Smooth muscle cell (in vitro differentiated cells): ENCODE measurements at regions not wholly inside any gene's neighbourhood (a gene's known extent, or its start where the extent isn't known, plus 50 kb on each side); places are given as distances from the start of the nearest gene placed in this dataset.

Experiments used
- DNase-seq: peaks from one replicate; lab custom pipeline; 2025; ENCODE audit not compliant: unreplicated experiment; lab: John Stamatoyannopoulos, UW
- H2AFZ ChIP-seq: fragments of 200-600 bp; sonication (generic); 2 replicates; pipeline ENCODE4 v1.6.0; 2016; ENCODE audit warnings: antibody characterized with exemption, low read depth, mild to moderate bottlenecking
- H3F3A ChIP-seq: fragments of 200-600 bp; sonication (generic); 2 replicates; pipeline ENCODE4 v1.6.0; 2017; ENCODE audit warnings: antibody characterized with exemption, low read depth
- H3K27ac ChIP-seq: fragments of 200-600 bp; sonication (generic); 2 replicates; pipeline ENCODE4 v1.5.1; 2016; ENCODE audit warnings: low read depth, mild to moderate bottlenecking
- H3K27me3 ChIP-seq: fragments of 200-600 bp; sonication (generic); 2 replicates; pipeline ENCODE4 v1.6.1; 2016; ENCODE audit warnings: low read depth, mild to moderate bottlenecking
- H3K36me3 ChIP-seq: fragments of 200-600 bp; sonication (generic); 2 replicates; pipeline ENCODE4 v1.5.1; 2016; ENCODE audit warnings: low read depth
- H3K4me1 ChIP-seq: fragments of 200-600 bp; sonication (generic); 2 replicates; pipeline ENCODE4 v1.5.1; 2016; ENCODE audit warnings: low read depth
- H3K4me2 ChIP-seq: fragments of 200-600 bp; sonication (generic); 2 replicates; pipeline ENCODE4 v1.6.0; 2016; ENCODE audit warnings: mild to moderate bottlenecking
- H3K4me3 ChIP-seq: fragments of 200-600 bp; sonication (generic); 2 replicates; pipeline ENCODE4 v1.5.1; 2016; ENCODE audit warnings: mild to moderate bottlenecking
- H3K79me2 ChIP-seq: fragments of 200-600 bp; sonication (generic); 2 replicates; pipeline ENCODE4 v1.6.0; 2016; ENCODE audit warnings: low read depth, mild to moderate bottlenecking
- H3K9ac ChIP-seq: fragments of 200-600 bp; sonication (generic); 2 replicates; pipeline ENCODE4 v1.6.0; 2016; ENCODE audit warnings: low read depth
- H3K9me3 ChIP-seq: fragments of 200-600 bp; sonication (generic); replicated peaks from 2 replicates; pipeline ENCODE4 v1.5.1; 2016; ENCODE audit warnings: low read depth
- H4K20me1 ChIP-seq: fragments of 200-600 bp; sonication (generic); 2 replicates; pipeline ENCODE4 v1.6.0; 2016; ENCODE audit warnings: low read depth
- CTCF ChIP-seq: fragments of 200-600 bp; sonication (generic); IDR thresholded peaks from 2 replicates; pipeline ENCODE4 v1.5.1; 2017; ENCODE audit warnings: borderline replicate concordance, mild to moderate bottlenecking, antibody characterized with exemption; ENCODE audit not compliant: insufficient read depth, poor library complexity, severe bottlenecking
- WGBS: methylation state at CpG from one replicate; pipeline ENCODE4 v1.1.7; 2016; ENCODE audit warnings: low lambda C conversion rate; 5-methylcytosine and 5-hydroxymethylcytosine counted together

DNA sequence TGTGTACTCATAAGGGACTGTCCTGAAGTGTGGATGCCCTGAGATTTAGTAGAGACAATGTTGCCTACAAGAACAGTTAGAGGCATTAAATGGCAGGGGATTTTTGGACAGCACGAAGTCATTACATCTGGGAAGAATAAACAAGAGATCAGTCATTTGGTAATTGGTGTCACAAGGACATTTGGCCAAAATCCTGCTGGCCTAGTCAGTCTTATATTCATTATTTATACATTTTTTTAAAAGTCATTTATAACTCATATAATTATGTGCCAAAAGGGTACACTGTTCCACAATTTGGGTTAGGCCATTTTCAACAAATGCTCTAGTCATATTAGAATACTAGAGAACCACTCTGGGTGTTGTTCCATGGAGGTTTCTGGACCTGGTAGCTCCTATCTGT lies 104.7 kb downstream of the LRATD1 start:
- 52% methylated on average over 1 of the region's 1 CpG for WGBS
- no peaks in the 10 kb centered on the region for H3F3A ChIP-seq
- no peak for TF ChIP-seq CTCF
- H3K36me3 ChIP-seq, result no peaks in the 10 kb centered on the region
- H2AFZ ChIP-seq, result no peak overlapping the region
- H3K27ac ChIP-seq, result no peak overlapping the region
- no peaks in the 10 kb centered on the region for H3K27me3 ChIP-seq
- H3K4me2 ChIP-seq, result no peak overlapping the region
- H3K79me2 ChIP-seq, result no peaks in the 10 kb centered on the region
- no peak overlapping the region for H3K4me3 ChIP-seq
- DNase-seq, result no peak
- H4K20me1 ChIP-seq, result no peaks in the 10 kb centered on the region
- H3K9me3 ChIP-seq, result no peaks in the 10 kb centered on the region
- H3K4me1 ChIP-seq, result no peaks in the 10 kb centered on the region
- H3K9ac ChIP-seq, result no peak overlapping the region

- Histone ChIP-seq H3K4me3 (no peak overlapping the region), H3K36me3 (no peaks in the 10 kb centered on the region), H3K79me2 (no peaks in the 10 kb centered on the region), H4K20me1 (no peaks in the 10 kb centered on the region), H3K9me3 (no peaks in the 10 kb centered on the region), H2AFZ (no peak overlapping the region), H3K4me2 (no peak overlapping the region), H3K4me1 (no peaks in the 10 kb centered on the region), H3K9ac (no peak overlapping the region), H3F3A (no peaks in the 10 kb centered on the region), H3K27ac (no peak overlapping the region), H3K27me3 (no peaks in the 10 kb centered on the region)
- DNase-seq, result no peak
- WGBS, result 63% methylated on average over 1 of the region's 1 CpG
- no peak for TF ChIP-seq CTCF
Observed at GRCh38 chr2:14743861-14744260, 111.3 kb downstream of the LRATD1 start.

DNA sequence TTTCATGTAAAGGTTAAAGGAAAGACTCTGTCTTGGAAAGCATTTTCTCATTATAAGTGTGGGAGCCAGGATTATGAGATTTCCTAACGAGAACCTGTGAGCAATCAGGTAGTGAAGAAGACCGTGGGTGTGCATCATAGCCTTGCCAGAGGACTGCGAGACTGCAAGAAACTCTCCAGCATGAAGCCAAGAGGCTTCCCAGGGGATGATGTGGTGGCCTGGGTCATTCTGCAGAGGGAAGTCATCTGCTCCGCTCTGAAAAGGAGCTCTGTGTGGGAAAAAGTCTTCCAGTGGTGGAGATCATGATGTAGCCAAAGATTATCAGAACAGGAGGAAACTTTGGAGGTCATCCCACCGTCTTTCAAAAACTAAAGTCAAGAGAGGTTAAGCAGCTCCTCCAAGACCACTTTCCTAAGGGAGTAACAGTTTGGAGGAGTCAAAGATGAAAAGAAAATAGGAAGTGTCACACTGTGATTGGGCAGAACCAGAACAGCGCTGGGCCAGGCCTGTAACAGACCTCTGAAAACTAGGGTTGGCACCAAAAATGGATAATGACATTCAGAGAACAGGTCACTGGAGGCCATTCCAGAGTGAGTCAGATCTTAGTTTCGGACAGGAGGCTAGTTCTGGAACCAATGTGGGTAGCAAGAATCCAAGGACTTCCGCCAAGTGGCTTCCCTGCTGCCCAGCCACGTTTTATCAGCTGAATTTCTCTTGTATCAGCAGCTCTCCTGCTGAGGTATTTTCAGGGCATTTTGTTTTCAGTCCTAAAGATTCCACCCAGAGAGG lies 113.0 kb downstream of the LRATD1 start:
- WGBS, result 84% methylated on average over 9 of the region's 9 CpGs
- H3F3A ChIP-seq, result no peaks in the 10 kb centered on the region
- no peak overlapping the region for H3K4me3 ChIP-seq
- H3K9ac ChIP-seq, result no peak overlapping the region
- TF ChIP-seq CTCF, result no peak
- no peaks in the 10 kb centered on the region for H4K20me1 ChIP-seq
- H3K4me1 ChIP-seq, result no peaks in the 10 kb centered on the region
- no peaks in the 10 kb centered on the region for H3K79me2 ChIP-seq
- no peak overlapping the region for H3K27ac ChIP-seq
- H2AFZ ChIP-seq, result no peak overlapping the region
- no peaks in the 10 kb centered on the region for H3K9me3 ChIP-seq
- H3K4me2 ChIP-seq, result no peak overlapping the region
- DNase-seq, result no peak
- no peaks in the 10 kb centered on the region for H3K27me3 ChIP-seq
- no peaks in the 10 kb centered on the region for H3K36me3 ChIP-seq

- Histone ChIP-seq H3K4me1 (no peaks in the 10 kb centered on the region), H3K79me2 (no peaks in the 10 kb centered on the region), H3F3A (no peaks in the 10 kb centered on the region), H3K4me2 (no peak overlapping the region), H3K9me3 (no peaks in the 10 kb centered on the region), H3K9ac (no peak overlapping the region), H3K27ac (no peak overlapping the region), H3K4me3 (no peak overlapping the region), H3K36me3 (no peaks in the 10 kb centered on the region), H2AFZ (no peak overlapping the region), H3K27me3 (no peaks in the 10 kb centered on the region), H4K20me1 (no peaks in the 10 kb centered on the region)
- no peak for TF ChIP-seq CTCF
- WGBS, result 95% methylated on average over 7 of the region's 7 CpGs
- DNase-seq, result no peak
Observed at GRCh38 chr2:14746133-14746532, 113.6 kb downstream of the LRATD1 start.
